ENCODE measurements at regions not wholly inside any gene's neighbourhood (a gene's known extent, or its start where the extent isn't known, plus 50 kb on each side); places are given as distances from the start of the nearest gene placed in this dataset.
"Not testable (repeated sequence)": the region's sequence is repeated elsewhere in the genome, so short reads cannot be mapped to it uniquely, and the experiment has no call there.

DNA sequence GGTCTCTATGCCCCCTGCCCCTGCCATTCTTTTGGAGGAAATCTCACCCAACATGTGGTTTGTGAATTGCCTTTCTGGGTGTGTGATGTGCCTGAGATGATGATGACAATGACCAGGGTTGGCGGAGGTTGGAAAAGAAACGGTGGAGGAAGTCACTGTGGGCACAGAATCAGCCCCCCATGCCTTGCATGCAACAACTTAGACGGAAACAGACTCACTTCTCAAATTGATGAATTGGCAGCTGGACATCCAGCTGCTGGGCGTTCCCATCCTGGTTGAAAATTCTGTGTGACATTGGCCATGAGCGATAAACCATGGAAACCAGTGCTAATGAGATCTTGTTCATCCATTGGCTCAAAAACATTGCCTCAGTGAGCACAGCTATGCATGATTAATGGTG, 95.8 kb upstream of the LY86 start:
- no peaks in the 10 kb centered on the region for H4K20me1 ChIP-seq (ENCODE audit: control insufficient read depth, insufficient read depth, low read length, poor library complexity, severe bottlenecking)
- no peaks in the 10 kb centered on the region for H3K27me3 ChIP-seq (replicated peaks in 1 of 4; ENCODE audit: control extremely low read depth in 1 of 4, control insufficient read depth in 3 of 4, insufficient read depth in 4 of 4, low read length in 3 of 4)
- no peak overlapping the region for H3K27ac ChIP-seq (ENCODE audit: low read length in 2 of 2)
- ChIA-PET POLR2A (no interaction called here), CTCF (interaction anchor here (1.1 to 1.3 kb wide), 3 partner anchors 14 to 1021 kb away, joined by 3 to 4 read pairs (median 3); no protein-coding TSS in a partner anchor)
- H3K9me3 ChIP-seq (ENCODE audit: control extremely low read depth in 1 of 3, control insufficient read depth in 2 of 3, insufficient read depth in 1 of 3, low read length in 2 of 3): no peaks in the 10 kb centered on the region
- 89% methylated on average over 5 of the region's 5 CpGs for WGBS (ENCODE audit: insufficient coverage)
- peaks cover 0 to 3% of the 10 kb centered on the region in 2 experiments for H3K36me3 ChIP-seq (replicated peaks in 1 of 2; ENCODE audit: control extremely low read depth in 1 of 2, control insufficient read depth in 1 of 2, extremely low read depth in 1 of 2, insufficient read depth in 2 of 2, low read length in 1 of 2)
- no peak overlapping the region for H2AFZ ChIP-seq (ENCODE audit: insufficient read depth, low read depth, low read length, poor library complexity, severe bottlenecking)
- DNase-seq: no peak
- no peak overlapping the region for H3K4me3 ChIP-seq (ENCODE audit: control extremely low read depth in 1 of 5, extremely low read depth in 1 of 5, insufficient read depth in 1 of 5, low read depth in 2 of 5, low read length in 4 of 5)
- Mint-ChIP-seq H3K4me1 (peaks cover 3% of the 10 kb centered on the region), H3K27ac (no peak overlapping the region), H3K4me3 (no peak overlapping the region), H3K27me3 (peaks cover 2% of the 10 kb centered on the region), H3K9me3 (ENCODE audit: insufficient read depth) (no peaks in the 10 kb centered on the region)
- H3K4me2 ChIP-seq (replicated peaks; ENCODE audit: low read depth, low read length, poor library complexity, severe bottlenecking): no peak overlapping the region
- H3K79me2 ChIP-seq (ENCODE audit: control insufficient read depth, insufficient read depth, low read length): no peaks in the 10 kb centered on the region
- no peaks in the 10 kb centered on the region for H3K4me1 ChIP-seq (ENCODE audit: control insufficient read depth in 2 of 2, insufficient read depth in 2 of 2, low read length in 2 of 2)
- intact Hi-C loops (cut with micrococcal nuclease): loop anchor here (5.0 kb wide), 1 partner anchor 100 kb away; no protein-coding TSS in a partner anchor
- H3K9ac ChIP-seq (ENCODE audit: low read length): no peak overlapping the region
- no peak for ATAC-seq (ENCODE audit: low read depth)
- TF ChIP-seq, protein P1, sequence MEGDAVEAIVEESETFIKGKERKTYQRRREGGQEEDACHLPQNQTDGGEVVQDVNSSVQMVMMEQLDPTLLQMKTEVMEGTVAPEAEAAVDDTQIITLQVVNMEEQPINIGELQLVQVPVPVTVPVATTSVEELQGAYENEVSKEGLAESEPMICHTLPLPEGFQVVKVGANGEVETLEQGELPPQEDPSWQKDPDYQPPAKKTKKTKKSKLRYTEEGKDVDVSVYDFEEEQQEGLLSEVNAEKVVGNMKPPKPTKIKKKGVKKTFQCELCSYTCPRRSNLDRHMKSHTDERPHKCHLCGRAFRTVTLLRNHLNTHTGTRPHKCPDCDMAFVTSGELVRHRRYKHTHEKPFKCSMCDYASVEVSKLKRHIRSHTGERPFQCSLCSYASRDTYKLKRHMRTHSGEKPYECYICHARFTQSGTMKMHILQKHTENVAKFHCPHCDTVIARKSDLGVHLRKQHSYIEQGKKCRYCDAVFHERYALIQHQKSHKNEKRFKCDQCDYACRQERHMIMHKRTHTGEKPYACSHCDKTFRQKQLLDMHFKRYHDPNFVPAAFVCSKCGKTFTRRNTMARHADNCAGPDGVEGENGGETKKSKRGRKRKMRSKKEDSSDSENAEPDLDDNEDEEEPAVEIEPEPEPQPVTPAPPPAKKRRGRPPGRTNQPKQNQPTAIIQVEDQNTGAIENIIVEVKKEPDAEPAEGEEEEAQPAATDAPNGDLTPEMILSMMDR (IDR thresholded peaks at IDR 0.05): no peak
- TF ChIP-seq EZH2 (IDR thresholded peaks at IDR 0.05; ENCODE audit: borderline replicate concordance, insufficient read depth, low read depth, low read length, poor library complexity, severe bottlenecking): no peak

DNA sequence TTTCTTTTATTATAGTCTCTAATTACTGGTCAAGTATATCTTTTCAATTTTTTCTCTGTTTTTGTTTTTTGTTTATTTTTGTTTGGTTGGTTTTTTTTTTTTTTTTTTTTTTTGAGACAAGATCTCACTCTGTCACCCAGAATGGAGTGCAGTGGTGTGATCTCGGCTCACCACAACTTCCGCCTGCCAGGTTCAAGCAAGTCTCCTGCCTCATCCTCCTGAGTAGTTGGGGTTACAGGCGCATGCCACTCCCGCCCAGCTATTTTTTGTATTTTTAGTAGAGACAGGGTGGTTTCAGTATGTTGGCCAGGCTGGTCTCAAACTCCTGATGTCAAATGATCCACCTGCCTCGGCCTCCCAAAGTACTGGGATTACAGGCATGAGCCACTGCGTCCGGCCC, 94.4 kb upstream of the LY86 start:
- 90% methylated on average over 2 of the region's 7 CpGs for WGBS (ENCODE audit: insufficient coverage)
- POLR2A ChIA-PET: interaction anchor here (0.7 kb wide), 1 partner anchor 114 kb away, joined by 11 read pairs; no protein-coding TSS in a partner anchor
- not testable (repeated sequence) for DNase-seq; ATAC-seq (ENCODE audit: low read depth); H3K9me3 ChIP-seq (ENCODE audit: control extremely low read depth in 1 of 3, control insufficient read depth in 2 of 3, insufficient read depth in 1 of 3, low read length in 2 of 3); H3K27ac ChIP-seq (ENCODE audit: low read length in 2 of 2); H3K4me2 ChIP-seq (replicated peaks; ENCODE audit: low read depth, low read length, poor library complexity, severe bottlenecking); H3K36me3 ChIP-seq (replicated peaks in 1 of 2; ENCODE audit: control extremely low read depth in 1 of 2, control insufficient read depth in 1 of 2, extremely low read depth in 1 of 2, insufficient read depth in 2 of 2, low read length in 1 of 2); H3K9me3 Mint-ChIP-seq (ENCODE audit: insufficient read depth); H3K27ac Mint-ChIP-seq; H3K4me1 Mint-ChIP-seq; H3K4me3 Mint-ChIP-seq; H3K9ac ChIP-seq (ENCODE audit: low read length); H3K79me2 ChIP-seq (ENCODE audit: control insufficient read depth, insufficient read depth, low read length); H2AFZ ChIP-seq (ENCODE audit: insufficient read depth, low read depth, low read length, poor library complexity, severe bottlenecking); H3K27me3 Mint-ChIP-seq; H3K4me3 ChIP-seq (ENCODE audit: control extremely low read depth in 1 of 5, extremely low read depth in 1 of 5, insufficient read depth in 1 of 5, low read depth in 2 of 5, low read length in 4 of 5); H3K27me3 ChIP-seq (replicated peaks in 1 of 4; ENCODE audit: control extremely low read depth in 1 of 4, control insufficient read depth in 3 of 4, insufficient read depth in 4 of 4, low read length in 3 of 4); H4K20me1 ChIP-seq (ENCODE audit: control insufficient read depth, insufficient read depth, low read length, poor library complexity, severe bottlenecking); H3K4me1 ChIP-seq (ENCODE audit: control insufficient read depth in 2 of 2, insufficient read depth in 2 of 2, low read length in 2 of 2)
- CTCF ChIA-PET: interaction anchor here (0.6 to 3.6 kb wide), 29 partner anchors 10 to 1023 kb away, joined by 3 to 44 read pairs (median 4); no protein-coding TSS in a partner anchor
- intact Hi-C loops (cut with micrococcal nuclease): loop anchor here (1.0 to 5.0 kb wide), 6 partner anchors 53 to 437 kb away; no protein-coding TSS in a partner anchor
